A549 (cell line): ENCODE measurements at regions not wholly inside any gene's neighbourhood (a gene's known extent, or its start where the extent isn't known, plus 50 kb on each side); places are given as distances from the start of the nearest gene placed in this dataset.

Source experiments
- ATAC-seq, 2 experiments: fragments of 200-7000 bp in 1 of 2; fragments of >200 bp in 1 of 2; cut with Nextera tagmentation in 1 of 2; cut with Tn5 transposase in 1 of 2; 3 replicates each; pipeline versions ENCODE4 v1.8.0 to v1.9.1; 2018 to 2020; ENCODE audit warnings: mild to moderate bottlenecking in 1 of 2, moderate library complexity in 1 of 2
- CTCF ChIA-PET: fragments of 300-600 bp; sonication (Branson Sonifier 250); formaldehyde crosslinking; extraction: SDS; loops from one replicate; lab custom pipeline; 2021; ENCODE audit warnings: antibody characterized with exemption, inconsistent platforms; lab: Yijun Ruan, JAX
- POLR2A ChIA-PET: fragments of 350-600 bp; formaldehyde crosslinking; extraction: SDS; loops from one replicate; lab custom pipeline; 2021; ENCODE audit warnings: antibody characterized with exemption, inconsistent platforms; lab: Yijun Ruan, JAX
- DNase-seq, 2 experiments: peaks; one replicate each; pipeline versions ENCODE4 v3.0.0 to v3.0.0-alpha.2; 2011 to 2016; ENCODE audit warnings: low read depth in 1 of 2, low spot score in 1 of 2
- FAIRE-seq: peaks from 2 replicates; lab custom pipeline; 2011; peaks lifted over from hg19 to GRCh38; lab: Jason Lieb, UNC
- H3K27ac ChIP-seq, 2 experiments: fragments of >200 bp; sonication (Bioruptor Twin); formaldehyde crosslinking; 3 replicates each; pipeline ENCODE4 v1.5.1; 2016 to 2017
- H3K4me1 ChIP-seq: fragments of >200 bp; sonication (Bioruptor Twin); formaldehyde crosslinking; 3 replicates; pipeline ENCODE4 v1.6.1; 2016
- H3K4me2 ChIP-seq: fragments of >200 bp; sonication (Bioruptor Twin); formaldehyde crosslinking; 3 replicates; pipeline ENCODE4 v1.6.1; 2016
- H3K4me3 ChIP-seq: fragments of >200 bp; sonication (Bioruptor Twin); formaldehyde crosslinking; 3 replicates; pipeline ENCODE4 v1.5.1; 2016
- H3K9me3 ChIP-seq: fragments of >200 bp; sonication (Bioruptor Twin); formaldehyde crosslinking; 3 replicates; pipeline ENCODE4 v1.6.1; 2016
- CBX8 ChIP-seq: fragments of 200-600 bp; sonication (generic); IDR thresholded peaks from 2 replicates; pipeline ENCODE4 v1.6.1; 2016
- CHD2 ChIP-seq: fragments of 150-350 bp; IDR thresholded peaks from 2 replicates; pipeline ENCODE4 v1.6.1; 2014; ENCODE audit warnings: low read length; ENCODE audit not compliant: partially characterized antibody
- E2F6 ChIP-seq: IDR thresholded peaks from 2 replicates; pipeline ENCODE4 v1.6.1; 2012; ENCODE audit warnings: low read depth, borderline replicate concordance
- EHF ChIP-seq: fragments of 250-450 bp; sonication (Bioruptor Pico); IDR thresholded peaks from 2 replicates; pipeline ENCODE4 v1.5.0; 2020; ENCODE audit warnings: mild to moderate bottlenecking
- EP300 ChIP-seq, 2 experiments: fragments of >200 bp; sonication (Bioruptor Twin); formaldehyde crosslinking; IDR thresholded peaks; 2 replicates in 1 of 2; 3 replicates in 1 of 2; pipeline ENCODE4 v1.6.1; 2016 to 2017
- FOSB ChIP-seq: fragments of 250-450 bp; sonication (Bioruptor Pico); IDR thresholded peaks from 2 replicates; pipeline ENCODE4 v1.5.0; 2020; ENCODE audit warnings: mild to moderate bottlenecking, moderate library complexity
- FOSL2 ChIP-seq, 2 experiments: fragments of 450-650 bp in 1 of 2; fragments of >200 bp in 1 of 2; sonication (Bioruptor Twin) in 1 of 2; formaldehyde crosslinking; IDR thresholded peaks; 2 replicates each; pipeline versions ENCODE4 v1.5.0 to v1.6.1; 2016 to 2020; ENCODE audit warnings: mild to moderate bottlenecking in 1 of 2, moderate library complexity in 1 of 2
- HDAC2 ChIP-seq: fragments of 200-600 bp; sonication (generic); IDR thresholded peaks from 2 replicates; pipeline ENCODE4 v1.6.1; 2016
- HES2 ChIP-seq: fragments of >200 bp; sonication (Bioruptor Twin); formaldehyde crosslinking; IDR thresholded peaks from 2 replicates; pipeline ENCODE4 v1.6.1; 2016
- HEYL ChIP-seq: fragments of 250-450 bp; sonication (Bioruptor Pico); IDR thresholded peaks from 2 replicates; pipeline ENCODE4 v1.8.0; 2021; ENCODE audit warnings: mild to moderate bottlenecking, moderate library complexity
- HOXA7 ChIP-seq: fragments of 250-450 bp; sonication (Bioruptor Pico); IDR thresholded peaks from 2 replicates; pipeline ENCODE4 v1.5.0; 2020; ENCODE audit warnings: mild to moderate bottlenecking, moderate library complexity
- HOXB13 ChIP-seq: fragments of 250-450 bp; sonication (Bioruptor Pico); IDR thresholded peaks from 2 replicates; pipeline ENCODE4 v1.5.0; 2020; ENCODE audit warnings: low read depth, mild to moderate bottlenecking, moderate library complexity
- KDM1A ChIP-seq: fragments of 200-600 bp; sonication (generic); IDR thresholded peaks from 2 replicates; pipeline ENCODE4 v1.6.1; 2016; ENCODE audit warnings: low read depth, mild to moderate bottlenecking
- KDM5A ChIP-seq: fragments of 200-600 bp; sonication (generic); IDR thresholded peaks from 2 replicates; pipeline ENCODE4 v1.6.1; 2016; ENCODE audit warnings: antibody characterized with exemption, mild to moderate bottlenecking
- MAFK ChIP-seq: fragments of 450-650 bp; IDR thresholded peaks from 2 replicates; pipeline ENCODE4 v1.6.1; 2014; ENCODE audit not compliant: partially characterized antibody
- MAZ ChIP-seq: fragments of 150-350 bp; IDR thresholded peaks from 2 replicates; pipeline ENCODE4 v1.6.1; 2014; ENCODE audit warnings: antibody characterized with exemption, low read depth, low read length, borderline replicate concordance
- NFE2L2 ChIP-seq: fragments of 150-350 bp; conservative IDR thresholded peaks from 2 replicates; pipeline ENCODE4 v1.6.1; 2014; ENCODE audit warnings: low read length
- NPAS2 ChIP-seq: fragments of 250-450 bp; sonication (Bioruptor Pico); IDR thresholded peaks from 2 replicates; pipeline ENCODE4 v1.8.0; 2022; ENCODE audit warnings: mild to moderate bottlenecking, moderate library complexity, borderline replicate concordance
- PHF8 ChIP-seq: fragments of 200-600 bp; sonication (generic); IDR thresholded peaks from 2 replicates; pipeline ENCODE4 v1.6.1; 2016; ENCODE audit warnings: low read depth, mild to moderate bottlenecking, antibody characterized with exemption, moderate library complexity, borderline replicate concordance
- RAD21 ChIP-seq, 2 experiments: fragments of >200 bp in 1 of 2; sonication (Bioruptor Twin) in 1 of 2; formaldehyde crosslinking in 1 of 2; IDR thresholded peaks in 1 of 2; conservative IDR thresholded peaks in 1 of 2; 2 replicates in 1 of 2; 3 replicates in 1 of 2; pipeline ENCODE4 v1.6.1; 2012 to 2018; ENCODE audit warnings: inconsistent platforms in 1 of 2
- SMC3 ChIP-seq: fragments of >200 bp; sonication (Bioruptor Twin); formaldehyde crosslinking; IDR thresholded peaks from 3 replicates; pipeline ENCODE4 v1.6.1; 2018; ENCODE audit warnings: inconsistent platforms
- TFCP2L1 ChIP-seq: fragments of 250-450 bp; sonication (Bioruptor Pico); IDR thresholded peaks from 2 replicates; pipeline ENCODE4 v1.5.0; 2021; ENCODE audit warnings: mild to moderate bottlenecking
- WGBS: methylation state at CpG from one replicate; pipeline ENCODE4 v1.1.6; 2017; ENCODE audit errors: missing lambda C conversion rate; 5-methylcytosine and 5-hydroxymethylcytosine counted together
- TF ChIP-seq, protein P1 (sequence below): fragments of >200 bp; sonication (Bioruptor Twin); formaldehyde crosslinking; IDR thresholded peaks from 3 replicates; pipeline ENCODE4 v1.5.1; 2016

DNA sequence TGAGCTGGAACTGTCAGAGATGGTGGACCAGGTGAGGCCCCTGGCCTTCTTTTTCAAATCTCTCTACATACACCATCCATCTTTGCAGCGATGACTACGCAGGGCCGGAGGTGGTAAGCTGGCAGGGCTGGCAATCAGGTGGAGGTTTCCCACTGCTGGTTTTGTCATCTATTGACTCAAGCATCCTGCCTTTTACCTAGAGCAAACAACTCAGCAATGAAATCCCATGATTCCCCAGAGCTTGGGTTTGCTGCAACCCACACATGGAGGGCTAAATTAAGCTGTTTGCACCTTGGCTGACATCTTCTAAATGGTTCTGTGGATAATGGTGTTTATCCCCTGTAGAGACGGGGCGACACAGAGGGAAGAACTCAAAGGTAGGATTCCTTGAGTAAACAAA, 170.2 kb downstream of the SCP2D1 start:
- ATAC-seq, result no peak

GRCh38 chr20:18984238-18985200, 170.9 kb downstream of the SCP2D1 start:
- ATAC-seq (peak in 1 of 2 experiments; percentile 66; a peak in 3 of 6 replicates), FAIRE-seq (no peak), DNase-seq (no peak)
- POLR2A ChIA-PET, result no interaction called here
- TF ChIP-seq HDAC2, result no peak
- TF ChIP-seq EHF (CRISPR knock-in tag), result no peak
- TF ChIP-seq SMC3, result no peak
- no peak for TF ChIP-seq TFCP2L1 (CRISPR knock-in tag)
- no peak for TF ChIP-seq NPAS2 (CRISPR knock-in tag)
- TF ChIP-seq PHF8, result no peak
- no peak for TF ChIP-seq KDM1A
- no peak for TF ChIP-seq FOSL2 (IDR thresholded peaks at IDR 0.05)
- TF ChIP-seq FOSL2 (CRISPR knock-in tag; IDR thresholded peaks at IDR 0.05), result no peak
- TF ChIP-seq NFE2L2, result no peak
- TF ChIP-seq MAZ, result no peak
- no peak for TF ChIP-seq HOXA7 (CRISPR knock-in tag)
- TF ChIP-seq HOXB13 (CRISPR knock-in tag), result no peak
- no peak for TF ChIP-seq CBX8
- TF ChIP-seq FOSB (CRISPR knock-in tag), result no peak
- TF ChIP-seq E2F6, result no peak
- no peak for TF ChIP-seq MAFK
- WGBS, result 46% methylated on average over 12 of the region's 13 CpGs
- Histone ChIP-seq H3K4me1 (no peaks in the 10 kb centered on the region), H3K27ac (no peak overlapping the region), H3K4me3 (no peak overlapping the region), H3K4me2 (no peak overlapping the region), H3K9me3 (no peaks in the 10 kb centered on the region)
- CTCF ChIA-PET, result interaction anchor here (0.6 to 1.2 kb wide), 2 partner anchors 17 to 386 kb away, joined by 3 read pairs; no protein-coding TSS in a partner anchor

More for the DNA sequence above, 170.2 kb downstream of the SCP2D1 start:
- H3K27ac ChIP-seq, result no peak overlapping the region
- H3K9me3 ChIP-seq, result no peaks in the 10 kb centered on the region
- H3K4me1 ChIP-seq, result no peaks in the 10 kb centered on the region
- FAIRE-seq (no peak), DNase-seq (no peak)
- TF ChIP-seq HES2 (no peak), HEYL (CRISPR knock-in tag) (no peak), FOSL2 (IDR thresholded peaks at IDR 0.05) (no peak), FOSL2 (CRISPR knock-in tag; IDR thresholded peaks at IDR 0.05) (no peak), EP300 (IDR thresholded peaks at IDR 0.05) (no peak), CHD2 (no peak), RAD21 (conservative IDR thresholded peaks at IDR 0.05 in 1 of 2, IDR thresholded peaks at IDR 0.05 in 1 of 2) (no peak), HDAC2 (no peak), NPAS2 (CRISPR knock-in tag) (no peak), KDM5A (no peak)
- TF ChIP-seq, protein P1, sequence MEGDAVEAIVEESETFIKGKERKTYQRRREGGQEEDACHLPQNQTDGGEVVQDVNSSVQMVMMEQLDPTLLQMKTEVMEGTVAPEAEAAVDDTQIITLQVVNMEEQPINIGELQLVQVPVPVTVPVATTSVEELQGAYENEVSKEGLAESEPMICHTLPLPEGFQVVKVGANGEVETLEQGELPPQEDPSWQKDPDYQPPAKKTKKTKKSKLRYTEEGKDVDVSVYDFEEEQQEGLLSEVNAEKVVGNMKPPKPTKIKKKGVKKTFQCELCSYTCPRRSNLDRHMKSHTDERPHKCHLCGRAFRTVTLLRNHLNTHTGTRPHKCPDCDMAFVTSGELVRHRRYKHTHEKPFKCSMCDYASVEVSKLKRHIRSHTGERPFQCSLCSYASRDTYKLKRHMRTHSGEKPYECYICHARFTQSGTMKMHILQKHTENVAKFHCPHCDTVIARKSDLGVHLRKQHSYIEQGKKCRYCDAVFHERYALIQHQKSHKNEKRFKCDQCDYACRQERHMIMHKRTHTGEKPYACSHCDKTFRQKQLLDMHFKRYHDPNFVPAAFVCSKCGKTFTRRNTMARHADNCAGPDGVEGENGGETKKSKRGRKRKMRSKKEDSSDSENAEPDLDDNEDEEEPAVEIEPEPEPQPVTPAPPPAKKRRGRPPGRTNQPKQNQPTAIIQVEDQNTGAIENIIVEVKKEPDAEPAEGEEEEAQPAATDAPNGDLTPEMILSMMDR, result no peak
- ChIA-PET POLR2A (no interaction called here), CTCF (interaction anchor here (0.6 to 1.2 kb wide), 3 partner anchors 10 to 258 kb away, joined by 3 read pairs; no protein-coding TSS in a partner anchor)
- 63% methylated on average over 5 of the region's 5 CpGs for WGBS
- no peak overlapping the region for H3K4me2 ChIP-seq
- no peak overlapping the region for H3K4me3 ChIP-seq
